GM12864 (cell line): ENCODE measurements at regions not wholly inside any gene's neighbourhood (a gene's known extent, or its start where the extent isn't known, plus 50 kb on each side); places are given as distances from the start of the nearest gene placed in this dataset.

Experiments
- DNase-seq: peaks from one replicate; pipeline ENCODE4 v3.0.0-alpha.2; 2011; ENCODE audit warnings: low read depth
- H3K4me3 ChIP-seq: 2 replicates; pipeline ENCODE4 v1.5.1; 2011; ENCODE audit warnings: mild to moderate bottlenecking, low read depth, low read length, control low read depth
- CTCF ChIP-seq: IDR thresholded peaks from 2 replicates; pipeline ENCODE4 v1.5.1; 2011; ENCODE audit warnings: low read depth, mild to moderate bottlenecking, moderate library complexity, low read length, control low read depth, inconsistent platforms; ENCODE audit errors: missing control alignments

DNA sequence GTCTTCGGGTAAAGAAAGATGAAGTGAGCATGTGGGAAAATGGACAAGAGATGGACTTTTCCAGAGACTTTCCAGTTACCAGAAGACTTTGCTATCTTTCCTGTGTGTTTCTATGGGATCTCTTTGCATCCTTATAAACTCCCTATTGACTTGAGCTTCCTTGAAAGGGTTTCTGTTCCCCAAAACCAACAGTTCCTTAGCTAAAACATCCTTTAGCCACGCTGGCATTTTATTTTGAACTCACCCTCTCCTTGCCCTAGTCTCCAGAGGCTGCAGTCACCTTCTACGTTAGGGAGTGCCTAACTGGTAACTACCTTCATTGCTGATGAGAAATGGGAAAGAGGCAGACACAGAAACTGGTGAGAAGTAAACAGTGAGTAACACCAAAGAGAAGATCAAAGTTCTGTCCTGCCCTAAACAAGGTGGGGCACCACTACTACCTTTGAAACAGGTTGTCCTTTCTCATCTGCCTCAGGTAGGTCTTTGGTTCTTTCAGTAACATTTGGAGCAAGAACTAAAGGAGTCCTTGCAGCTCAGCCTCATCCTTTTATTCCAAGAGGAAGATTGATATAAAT, 402.9 kb downstream of the ENC1 start:
- DNase-seq = no peak
- no peak overlapping the region for H3K4me3 ChIP-seq
- TF ChIP-seq CTCF = no peak

GRCh38 chr5:74235552-74235951, 405.0 kb downstream of the ENC1 start:
- H3K4me3 ChIP-seq = no peak overlapping the region
- no peak for DNase-seq
- no peak for TF ChIP-seq CTCF

GRCh38 chr5:74233571-74233970, 407.0 kb downstream of the ENC1 start:
- no peak for DNase-seq
- H3K4me3 ChIP-seq = no peak overlapping the region
- no peak for TF ChIP-seq CTCF

- H3K4me3 ChIP-seq = no peak overlapping the region
- DNase-seq = no peak
- no peak for TF ChIP-seq CTCF
Measured at GRCh38 chr5:74233091-74233490, 407.4 kb downstream of the ENC1 start.

GRCh38 chr5:74232276-74232675, 408.3 kb downstream of the ENC1 start:
- no peak overlapping the region for H3K4me3 ChIP-seq
- no peak for DNase-seq
- TF ChIP-seq CTCF = no peak

- no peak for DNase-seq
- no peak for TF ChIP-seq CTCF
- H3K4me3 ChIP-seq = no peak overlapping the region
Measured at GRCh38 chr5:74231697-74232096, 408.8 kb downstream of the ENC1 start.

GRCh38 chr5:74226716-74227485, 413.6 kb downstream of the ENC1 start:
- no peak for TF ChIP-seq CTCF
- no peak overlapping the region for H3K4me3 ChIP-seq
- no peak for DNase-seq
